ENCODE measurements at regions not wholly inside any gene's neighbourhood (a gene's known extent, or its start where the extent isn't known, plus 50 kb on each side); places are given as distances from the start of the nearest gene placed in this dataset.

DNA sequence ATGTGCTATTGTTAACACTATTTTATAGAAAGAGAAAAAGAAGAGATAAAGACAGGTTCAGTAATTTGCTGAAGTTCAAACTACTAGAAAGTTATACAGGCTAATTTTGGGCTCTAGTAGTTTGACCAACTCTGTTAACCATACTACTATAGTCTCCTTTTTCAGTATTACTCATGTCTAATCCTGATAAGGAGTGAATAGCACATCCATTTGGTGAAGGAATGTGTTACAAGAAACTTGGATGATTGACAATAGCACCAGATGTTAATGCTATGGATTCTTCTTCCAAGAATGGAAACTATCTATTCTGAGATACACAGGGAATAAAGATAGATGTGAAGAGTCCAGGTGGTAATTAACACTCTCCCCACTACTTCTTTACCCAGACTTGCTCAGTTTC is 677.3 kb downstream of the PRELID2 start:
- TF ChIP-seq, protein P1, sequence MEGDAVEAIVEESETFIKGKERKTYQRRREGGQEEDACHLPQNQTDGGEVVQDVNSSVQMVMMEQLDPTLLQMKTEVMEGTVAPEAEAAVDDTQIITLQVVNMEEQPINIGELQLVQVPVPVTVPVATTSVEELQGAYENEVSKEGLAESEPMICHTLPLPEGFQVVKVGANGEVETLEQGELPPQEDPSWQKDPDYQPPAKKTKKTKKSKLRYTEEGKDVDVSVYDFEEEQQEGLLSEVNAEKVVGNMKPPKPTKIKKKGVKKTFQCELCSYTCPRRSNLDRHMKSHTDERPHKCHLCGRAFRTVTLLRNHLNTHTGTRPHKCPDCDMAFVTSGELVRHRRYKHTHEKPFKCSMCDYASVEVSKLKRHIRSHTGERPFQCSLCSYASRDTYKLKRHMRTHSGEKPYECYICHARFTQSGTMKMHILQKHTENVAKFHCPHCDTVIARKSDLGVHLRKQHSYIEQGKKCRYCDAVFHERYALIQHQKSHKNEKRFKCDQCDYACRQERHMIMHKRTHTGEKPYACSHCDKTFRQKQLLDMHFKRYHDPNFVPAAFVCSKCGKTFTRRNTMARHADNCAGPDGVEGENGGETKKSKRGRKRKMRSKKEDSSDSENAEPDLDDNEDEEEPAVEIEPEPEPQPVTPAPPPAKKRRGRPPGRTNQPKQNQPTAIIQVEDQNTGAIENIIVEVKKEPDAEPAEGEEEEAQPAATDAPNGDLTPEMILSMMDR (IDR thresholded peaks at IDR 0.05), result no peak
- TF ChIP-seq POLR2A (IDR thresholded peaks at IDR 0.05), result no peak

All from esophagus squamous epithelium (tissue), 4 donors.